ENCODE measurements at regions not wholly inside any gene's neighbourhood (a gene's known extent, or its start where the extent isn't known, plus 50 kb on each side); places are given as distances from the start of the nearest gene placed in this dataset.

DNA sequence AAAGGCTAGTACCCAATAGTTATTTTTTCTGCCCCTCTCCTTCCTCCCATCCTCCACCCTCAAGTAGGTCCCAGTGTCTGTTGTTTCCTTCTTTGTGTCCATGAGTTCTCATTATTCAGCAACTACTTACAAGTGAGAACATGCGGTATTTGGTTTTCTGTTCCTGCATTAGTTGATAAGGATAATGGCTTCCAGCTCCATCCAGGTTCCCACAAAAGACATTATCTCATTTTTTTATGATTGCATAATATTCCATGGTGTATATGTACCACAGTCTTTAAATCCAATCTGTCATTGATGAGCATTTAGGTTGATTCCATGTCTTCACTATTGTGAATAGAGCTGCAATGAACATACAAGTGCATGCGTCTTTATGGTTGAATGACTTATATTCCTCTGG lies 128.3 kb upstream of the ANKRD55 start:
- H3K27ac ChIP-seq (ENCODE audit: low read length): no peak overlapping the region
- no peak overlapping the region for H3K9ac ChIP-seq (ENCODE audit: low read length)
- H3K9me3 ChIP-seq (ENCODE audit: low read length): no peaks in the 10 kb centered on the region
- H3K27me3 ChIP-seq (ENCODE audit: insufficient read depth, low read depth, low read length): no peaks in the 10 kb centered on the region
- no peaks in the 10 kb centered on the region for H3K9me2 ChIP-seq (ENCODE audit: insufficient read depth, low read length)
- H3K36me3 ChIP-seq (ENCODE audit: insufficient read depth, low read length): no peaks in the 10 kb centered on the region
- no peaks in the 10 kb centered on the region for H3K79me2 ChIP-seq (replicated peaks; ENCODE audit: insufficient read depth, low read length)
- TF ChIP-seq EP300 (conservative IDR thresholded peaks at IDR 0.05; ENCODE audit: poor library complexity, severe bottlenecking) (no peak), EZH2 (IDR thresholded peaks at IDR 0.05; ENCODE audit: borderline replicate concordance, insufficient read depth, low read length, poor library complexity, severe bottlenecking) (no peak), MXI1 (conservative IDR thresholded peaks at IDR 0.05; ENCODE audit: poor library complexity, severe bottlenecking) (no peak), REST (IDR thresholded peaks at IDR 0.05; ENCODE audit: borderline replicate concordance) (no peak), RAD21 (conservative IDR thresholded peaks at IDR 0.05) (no peak), SMC3 (conservative IDR thresholded peaks at IDR 0.05; ENCODE audit: poor library complexity) (no peak), TAF1 (IDR thresholded peaks at IDR 0.05; ENCODE audit: low read depth) (no peak), POLR2AphosphoS5 (IDR thresholded peaks at IDR 0.05) (no peak)
- TF ChIP-seq, protein P1, sequence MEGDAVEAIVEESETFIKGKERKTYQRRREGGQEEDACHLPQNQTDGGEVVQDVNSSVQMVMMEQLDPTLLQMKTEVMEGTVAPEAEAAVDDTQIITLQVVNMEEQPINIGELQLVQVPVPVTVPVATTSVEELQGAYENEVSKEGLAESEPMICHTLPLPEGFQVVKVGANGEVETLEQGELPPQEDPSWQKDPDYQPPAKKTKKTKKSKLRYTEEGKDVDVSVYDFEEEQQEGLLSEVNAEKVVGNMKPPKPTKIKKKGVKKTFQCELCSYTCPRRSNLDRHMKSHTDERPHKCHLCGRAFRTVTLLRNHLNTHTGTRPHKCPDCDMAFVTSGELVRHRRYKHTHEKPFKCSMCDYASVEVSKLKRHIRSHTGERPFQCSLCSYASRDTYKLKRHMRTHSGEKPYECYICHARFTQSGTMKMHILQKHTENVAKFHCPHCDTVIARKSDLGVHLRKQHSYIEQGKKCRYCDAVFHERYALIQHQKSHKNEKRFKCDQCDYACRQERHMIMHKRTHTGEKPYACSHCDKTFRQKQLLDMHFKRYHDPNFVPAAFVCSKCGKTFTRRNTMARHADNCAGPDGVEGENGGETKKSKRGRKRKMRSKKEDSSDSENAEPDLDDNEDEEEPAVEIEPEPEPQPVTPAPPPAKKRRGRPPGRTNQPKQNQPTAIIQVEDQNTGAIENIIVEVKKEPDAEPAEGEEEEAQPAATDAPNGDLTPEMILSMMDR (IDR thresholded peaks at IDR 0.05; ENCODE audit: poor library complexity, severe bottlenecking): no peak
- H3K4me3 ChIP-seq (ENCODE audit: low read length): no peak overlapping the region
- H2AFZ ChIP-seq (ENCODE audit: low read depth, low read length): no peak overlapping the region
- no peaks in the 10 kb centered on the region for H4K20me1 ChIP-seq (ENCODE audit: insufficient read depth)
- H3K4me2 ChIP-seq (ENCODE audit: low read length): no peak overlapping the region
- H3F3A ChIP-seq (ENCODE audit: insufficient read depth, low read length, poor library complexity, severe bottlenecking): no peaks in the 10 kb centered on the region

DNA sequence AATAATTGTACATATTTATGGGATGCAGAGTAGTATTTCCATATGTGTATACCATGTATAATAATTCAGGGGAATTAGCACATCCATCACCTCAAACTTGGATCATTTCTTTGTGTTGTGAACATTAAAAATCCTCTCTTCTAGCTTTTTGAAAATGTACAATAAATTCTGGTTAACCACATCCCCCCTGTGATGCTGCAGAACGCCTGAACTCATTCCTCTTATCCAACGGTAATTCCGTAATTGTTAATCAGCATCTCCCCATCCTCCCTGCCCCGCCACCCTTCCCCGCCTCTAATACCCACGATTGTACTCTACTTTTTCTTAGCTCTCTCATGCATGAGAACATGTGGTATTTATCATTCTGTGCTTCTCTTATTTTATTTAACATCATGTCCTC lies 127.7 kb upstream of the ANKRD55 start:
- Histone ChIP-seq H3K27ac (ENCODE audit: low read length) (no peak overlapping the region), H3K79me2 (replicated peaks; ENCODE audit: insufficient read depth, low read length) (no peaks in the 10 kb centered on the region), H3K9ac (ENCODE audit: low read length) (no peak overlapping the region), H3K4me2 (ENCODE audit: low read length) (no peak overlapping the region), H3K4me3 (ENCODE audit: low read length) (no peak overlapping the region), H3F3A (ENCODE audit: insufficient read depth, low read length, poor library complexity, severe bottlenecking) (no peaks in the 10 kb centered on the region), H3K36me3 (ENCODE audit: insufficient read depth, low read length) (no peaks in the 10 kb centered on the region), H4K20me1 (ENCODE audit: insufficient read depth) (no peaks in the 10 kb centered on the region), H3K9me2 (ENCODE audit: insufficient read depth, low read length) (no peaks in the 10 kb centered on the region), H3K9me3 (ENCODE audit: low read length) (no peaks in the 10 kb centered on the region), H2AFZ (ENCODE audit: low read depth, low read length) (no peak overlapping the region), H3K27me3 (ENCODE audit: insufficient read depth, low read depth, low read length) (no peaks in the 10 kb centered on the region)
- no peak for TF ChIP-seq EZH2 (IDR thresholded peaks at IDR 0.05; ENCODE audit: borderline replicate concordance, insufficient read depth, low read length, poor library complexity, severe bottlenecking)
- TF ChIP-seq RAD21 (conservative IDR thresholded peaks at IDR 0.05): no peak
- TF ChIP-seq REST (IDR thresholded peaks at IDR 0.05; ENCODE audit: borderline replicate concordance): no peak
- no peak for TF ChIP-seq EP300 (conservative IDR thresholded peaks at IDR 0.05; ENCODE audit: poor library complexity, severe bottlenecking)
- TF ChIP-seq, protein P1 (IDR thresholded peaks at IDR 0.05; ENCODE audit: poor library complexity, severe bottlenecking): no peak
- TF ChIP-seq SMC3 (conservative IDR thresholded peaks at IDR 0.05; ENCODE audit: poor library complexity): no peak
- TF ChIP-seq POLR2AphosphoS5 (IDR thresholded peaks at IDR 0.05): no peak
- TF ChIP-seq TAF1 (IDR thresholded peaks at IDR 0.05; ENCODE audit: low read depth): no peak
